H1 (cell line): ENCODE measurements at regions not wholly inside any gene's neighbourhood (a gene's known extent, or its start where the extent isn't known, plus 50 kb on each side); places are given as distances from the start of the nearest gene placed in this dataset.

Experiments
- CTCF ChIA-PET: fragments of 300-600 bp; sonication (Branson Sonifier 250); formaldehyde crosslinking; loops from one replicate; lab custom pipeline; 2021; ENCODE audit not compliant: partially characterized antibody; lab: Charles Lee
- POLR2A ChIA-PET: fragments of 300-600 bp; sonication (Branson Sonifier 250); formaldehyde crosslinking; loops from one replicate; lab custom pipeline; 2021; ENCODE audit warnings: inconsistent platforms; ENCODE audit not compliant: partially characterized antibody; lab: Charles Lee
- DNase-seq, 2 experiments: peaks; one replicate each; pipeline versions ENCODE4 v3.0.0 to v3.0.0-alpha.2; 2010 to 2022; ENCODE audit warnings: low spot score in 2 of 2, low read depth in 1 of 2, mixed read lengths in 1 of 2
- FAIRE-seq: peaks from 2 replicates; lab custom pipeline; 2011; peaks lifted over from hg19 to GRCh38; lab: Jason Lieb, UNC
- H2AFZ ChIP-seq: 2 replicates; pipeline ENCODE4 v1.8.1; 2012; ENCODE audit warnings: low read length, inconsistent platforms
- H2AK5ac ChIP-seq: 2 replicates; pipeline ENCODE4 v1.6.1; 2013; ENCODE audit warnings: low read depth, low read length
- H2BK120ac ChIP-seq: replicated peaks from 2 replicates; pipeline ENCODE3; 2013; ENCODE audit warnings: low read depth, low read length, inconsistent platforms
- H2BK12ac ChIP-seq: 2 replicates; pipeline ENCODE4 v1.6.1; 2013; ENCODE audit warnings: low read depth, low read length
- H2BK15ac ChIP-seq: 2 replicates; pipeline ENCODE4 v1.6.1; 2013; ENCODE audit warnings: low read length
- H2BK20ac ChIP-seq: 2 replicates; pipeline ENCODE4 v1.6.1; 2013; ENCODE audit warnings: low read length
- H2BK5ac ChIP-seq: 2 replicates; pipeline ENCODE4 v1.6.1; 2013; ENCODE audit warnings: low read depth, low read length
- H3K14ac ChIP-seq: 2 replicates; pipeline ENCODE4 v1.6.1; 2013; ENCODE audit warnings: inconsistent platforms; ENCODE audit not compliant: insufficient read length
- H3K18ac ChIP-seq: 2 replicates; pipeline ENCODE4 v1.6.1; 2013; ENCODE audit warnings: low read length; ENCODE audit errors: extremely low read depth
- H3K23ac ChIP-seq: 2 replicates; pipeline ENCODE4 v1.6.1; 2013; ENCODE audit warnings: inconsistent platforms; ENCODE audit not compliant: insufficient read length
- H3K23me2 ChIP-seq: 2 replicates; pipeline ENCODE4 v1.6.1; 2013; ENCODE audit warnings: low read depth, low read length
- H3K27ac ChIP-seq: 2 replicates; pipeline ENCODE4 v1.6.1; 2011; ENCODE audit warnings: low read depth, low read length, inconsistent platforms
- H3K27me3 ChIP-seq, 4 experiments: replicated peaks in 1 of 4; 1 replicate in 1 of 4; 2 replicates in 3 of 4; pipeline versions ENCODE4 v1.6.1 to v1.8.1; 2011 to 2013; ENCODE audit warnings: low read length in 3 of 4, mild to moderate bottlenecking in 3 of 4, inconsistent platforms in 2 of 4, mixed read lengths in 2 of 4, moderate library complexity in 1 of 4; ENCODE audit not compliant: control insufficient read depth in 3 of 4, insufficient read depth in 3 of 4; ENCODE audit errors: extremely low read depth in 1 of 4
- H3K36me3 ChIP-seq, 4 experiments: 2 replicates each; pipeline versions ENCODE4 v1.6.1 to v1.8.1; 2011 to 2013; ENCODE audit warnings: mild to moderate bottlenecking in 4 of 4, low read length in 3 of 4, moderate library complexity in 2 of 4, control low read depth in 1 of 4, inconsistent platforms in 1 of 4; ENCODE audit not compliant: insufficient read depth in 4 of 4, control insufficient read depth in 2 of 4
- H3K4ac ChIP-seq: replicated peaks from 2 replicates; pipeline ENCODE3; 2013; ENCODE audit warnings: low read length, low read depth, mixed read lengths, inconsistent platforms; ENCODE audit not compliant: insufficient read length
- H3K4me1 ChIP-seq, 4 experiments: replicated peaks in 1 of 4; 1 replicate in 1 of 4; 2 replicates in 3 of 4; pipeline versions ENCODE4 v1.6.1 to v1.8.1; 2011 to 2013; ENCODE audit warnings: low read length in 3 of 4, inconsistent platforms in 2 of 4, mixed read lengths in 1 of 4; ENCODE audit not compliant: insufficient read depth in 4 of 4, control insufficient read depth in 3 of 4
- H3K4me2 ChIP-seq, 2 experiments: 2 replicates each; pipeline versions ENCODE4 v1.6.1 to v1.8.1; 2011 to 2013; ENCODE audit warnings: low read depth in 2 of 2, low read length in 2 of 2, control low read depth in 1 of 2, inconsistent platforms in 1 of 2, mild to moderate bottlenecking in 1 of 2; ENCODE audit not compliant: insufficient read depth in 1 of 2
- H3K4me3 ChIP-seq, 4 experiments: fragments of 200-600, 300-600 bp in 1 of 4; sonication (generic), shearing (Covaris generic), sonication (Bioruptor Twin) in 1 of 4; 2 replicates each; pipeline versions ENCODE4 v1.5.1 to v1.8.1; 2011 to 2016; ENCODE audit warnings: low read length in 4 of 4, low read depth in 3 of 4, control low read depth in 2 of 4, inconsistent platforms in 2 of 4, mild to moderate bottlenecking in 2 of 4, mixed read lengths in 1 of 4, moderate library complexity in 1 of 4; ENCODE audit not compliant: insufficient read depth in 2 of 4; ENCODE audit errors: extremely low read depth in 1 of 4
- H3K56ac ChIP-seq: replicated peaks from 2 replicates; pipeline ENCODE3; 2013; ENCODE audit warnings: low read depth, mild to moderate bottlenecking, mixed read lengths, low read length, inconsistent platforms; ENCODE audit not compliant: insufficient read length
- H3K79me1 ChIP-seq: 2 replicates; pipeline ENCODE4 v1.6.1; 2013; ENCODE audit warnings: low read depth, low read length, control low read depth
- H3K79me2 ChIP-seq, 2 experiments: 2 replicates each; pipeline versions ENCODE4 v1.6.1 to v1.8.1; 2012 to 2013; ENCODE audit warnings: low read length in 2 of 2, mild to moderate bottlenecking in 2 of 2, inconsistent platforms in 1 of 2; ENCODE audit not compliant: insufficient read depth in 2 of 2, control insufficient read depth in 1 of 2
- H3K9ac ChIP-seq, 4 experiments: replicated peaks in 1 of 4; 1 replicate in 1 of 4; 2 replicates in 3 of 4; pipeline versions ENCODE4 v1.6.1 to v1.8.1; 2011 to 2013; ENCODE audit warnings: low read depth in 3 of 4, low read length in 3 of 4, control low read depth in 2 of 4, mild to moderate bottlenecking in 2 of 4, moderate library complexity in 2 of 4, inconsistent platforms in 1 of 4; ENCODE audit errors: extremely low read depth in 1 of 4
- H3K9me3 ChIP-seq, 2 experiments: 2 replicates each; pipeline versions ENCODE4 v1.6.1 to v1.8.1; 2012 to 2013; ENCODE audit warnings: mild to moderate bottlenecking in 2 of 2, moderate library complexity in 2 of 2, control low read depth in 1 of 2, inconsistent platforms in 1 of 2, low read depth in 1 of 2, low read length in 1 of 2, mixed read lengths in 1 of 2; ENCODE audit not compliant: insufficient read depth in 2 of 2
- H4K20me1 ChIP-seq, 2 experiments: replicated peaks in 1 of 2; 2 replicates each; pipeline versions ENCODE3 to v1.8.1; 2011 to 2013; ENCODE audit warnings: inconsistent platforms in 2 of 2, low read length in 2 of 2, mild to moderate bottlenecking in 1 of 2; ENCODE audit not compliant: insufficient read depth in 2 of 2, control insufficient read depth in 1 of 2
- H4K5ac ChIP-seq: 2 replicates; pipeline ENCODE4 v1.6.1; 2013; ENCODE audit warnings: low read length, low read depth, mixed read lengths, inconsistent platforms; ENCODE audit not compliant: insufficient read length
- H4K8ac ChIP-seq: 2 replicates; pipeline ENCODE4 v1.8.0; 2013; ENCODE audit warnings: mild to moderate bottlenecking, moderate library complexity, low read length, inconsistent platforms; ENCODE audit not compliant: insufficient read depth; ENCODE audit errors: extremely low read depth
- H4K91ac ChIP-seq: replicated peaks from 2 replicates; pipeline ENCODE3; 2013; ENCODE audit warnings: low read length, mixed read lengths, inconsistent platforms; ENCODE audit not compliant: insufficient read length
- ASH2L ChIP-seq: fragments of 200-600, 300-600 bp; sonication (generic); IDR thresholded peaks from one replicate; pipeline ENCODE4 v1.7.1; 2017; ENCODE audit warnings: low read length
- CBX8 ChIP-seq: fragments of 300-800, 300-1000 bp; sonication (generic); IDR thresholded peaks from 2 replicates; pipeline ENCODE4 v1.7.1; 2016; ENCODE audit warnings: low read depth, low read length, borderline replicate concordance
- CEBPB ChIP-seq: IDR thresholded peaks from 2 replicates; pipeline ENCODE4 v1.6.1; 2012; ENCODE audit warnings: low read depth, low read length
- CTBP2 ChIP-seq: IDR thresholded peaks from 2 replicates; pipeline ENCODE4 v1.7.0; 2011; ENCODE audit warnings: borderline replicate concordance, mild to moderate bottlenecking, moderate library complexity, mixed read lengths, low read length; ENCODE audit not compliant: insufficient read depth, insufficient read length
- HDAC2 ChIP-seq, 2 experiments: fragments of 300-600 bp in 1 of 2; sonication (generic) in 1 of 2; IDR thresholded peaks; 2 replicates each; pipeline ENCODE4 v1.6.1; 2011 to 2012; ENCODE audit warnings: low read depth in 2 of 2, low read length in 2 of 2, mild to moderate bottlenecking in 2 of 2, moderate library complexity in 2 of 2, borderline replicate concordance in 1 of 2, inconsistent platforms in 1 of 2
- JUND ChIP-seq: IDR thresholded peaks from 2 replicates; pipeline ENCODE4 v1.6.1; 2011; ENCODE audit warnings: mild to moderate bottlenecking, improper control_type of control experiment, low read length
- KDM1A ChIP-seq: fragments of 200-600, 300-600 bp; sonication (generic); IDR thresholded peaks from 2 replicates; pipeline ENCODE4 v1.7.1; 2016; ENCODE audit warnings: mild to moderate bottlenecking, low read length, borderline replicate concordance
- KDM4A ChIP-seq: IDR thresholded peaks from one replicate; pipeline ENCODE4 v1.7.1; 2012; ENCODE audit warnings: low read depth, mild to moderate bottlenecking, moderate library complexity, low read length, inconsistent platforms; ENCODE audit not compliant: severe bottlenecking
- MAFK ChIP-seq: IDR thresholded peaks from 2 replicates; pipeline ENCODE4 v1.6.1; 2012; ENCODE audit warnings: low read depth, mild to moderate bottlenecking, improper control_type of control experiment, low read length
- MAX ChIP-seq: IDR thresholded peaks from 2 replicates; pipeline ENCODE4 v1.6.1; 2012; ENCODE audit warnings: inconsistent platforms
- PHF8 ChIP-seq: fragments of 200-600 bp; sonication (generic); conservative IDR thresholded peaks from 2 replicates; pipeline ENCODE4 v1.7.1; 2012; ENCODE audit warnings: low read depth, mild to moderate bottlenecking, inconsistent platforms, low read length, moderate library complexity
- SP1 ChIP-seq: IDR thresholded peaks from 2 replicates; pipeline ENCODE4 v1.6.1; 2011; ENCODE audit warnings: low read depth, low read length
- SP2 ChIP-seq: IDR thresholded peaks from 2 replicates; pipeline ENCODE4 v1.6.1; 2012; ENCODE audit warnings: mild to moderate bottlenecking, low read length, inconsistent platforms
- SP4 ChIP-seq: IDR thresholded peaks from 2 replicates; pipeline ENCODE4 v1.6.1; 2012; ENCODE audit warnings: low read length, inconsistent platforms
- TBP ChIP-seq: IDR thresholded peaks from 2 replicates; pipeline ENCODE4 v1.6.1; 2011; ENCODE audit warnings: low read depth, low read length, improper control_type of control experiment
- WGBS, 2 experiments: shearing (Covaris generic) in 1 of 2; methylation state at CpG; one replicate each; pipeline versions ENCODE4 v1.1.6 to v1.1.7; 2013 to 2015; ENCODE audit warnings: low lambda C conversion rate in 2 of 2, mixed read lengths in 2 of 2, inconsistent platforms in 1 of 2, low coverage in 1 of 2, missing lambda C conversion rate in 1 of 2; ENCODE audit not compliant: insufficient replicate concordance in 2 of 2, insufficient coverage in 1 of 2, insufficient read length in 1 of 2; ENCODE audit errors: extremely low coverage in 1 of 2, missing lambda C conversion rate in 1 of 2; 5-methylcytosine and 5-hydroxymethylcytosine counted together

GRCh38 chr6:168138436-168138835 lies 59.4 kb upstream of the FRMD1 start:
- ChIA-PET CTCF (interaction anchor here (0.8 to 2.5 kb wide), 6 partner anchors 9 to 77 kb away, joined by 3 to 10 read pairs (median 4); no protein-coding TSS in a partner anchor), POLR2A (no interaction called here)
- Histone ChIP-seq H3K56ac (no peak overlapping the region), H3K36me3 (no peaks in the 10 kb centered on the region), H3K79me2 (no peaks in the 10 kb centered on the region), H3K9ac (no peak overlapping the region), H2BK120ac (no peak overlapping the region), H3K23me2 (no peaks in the 10 kb centered on the region), H2BK5ac (no peak overlapping the region), H2BK15ac (no peak overlapping the region), H3K4me1 (no peaks in the 10 kb centered on the region), H4K8ac (no peak overlapping the region), H3K23ac (no peak overlapping the region), H2BK12ac (no peak overlapping the region), H2BK20ac (no peak overlapping the region), H4K5ac (no peak overlapping the region), H3K27ac (no peak overlapping the region), H4K91ac (no peak overlapping the region), H3K27me3 (peaks cover 0 to 4% (median 0%) of the 10 kb centered on the region in 4 experiments; a peak in 2 of 7 replicates), H3K9me3 (no peaks in the 10 kb centered on the region), H3K79me1 (no peaks in the 10 kb centered on the region), H3K14ac (no peak overlapping the region), H2AFZ (no peak overlapping the region), H3K4me2 (no peak overlapping the region), H3K4ac (no peak overlapping the region), H3K18ac (no peak overlapping the region), H4K20me1 (no peaks in the 10 kb centered on the region), H2AK5ac (no peak overlapping the region), H3K4me3 (no peak overlapping the region)
- WGBS, 2 experiments, result 91% methylated on average over 6 of the region's 6 CpGs; no CpG with 5 or more reads in 1 of the 2 experiments
- DNase-seq (no peak), FAIRE-seq (no peak)
- no peak for TF ChIP-seq CBX8
- no peak for TF ChIP-seq MAX
- TF ChIP-seq SP1, result no peak
- TF ChIP-seq SP4, result no peak
- no peak for TF ChIP-seq PHF8
- no peak for TF ChIP-seq MAFK
- no peak for TF ChIP-seq ASH2L
- TF ChIP-seq CTBP2, result no peak
- TF ChIP-seq KDM1A, result no peak
- TF ChIP-seq CEBPB, result no peak
- no peak for TF ChIP-seq HDAC2 (IDR thresholded peaks at IDR 0.05; ENCODE audit: borderline replicate concordance in 1 of 2, low read depth in 2 of 2, low read length in 2 of 2)
- no peak for TF ChIP-seq SP2
- TF ChIP-seq JUND, result no peak
- TF ChIP-seq TBP, result no peak
- no peak for TF ChIP-seq KDM4A
